Ishikawa (cell line): ENCODE measurements at regions not wholly inside any gene's neighbourhood (a gene's known extent, or its start where the extent isn't known, plus 50 kb on each side); places are given as distances from the start of the nearest gene placed in this dataset.

Source experiments
- CEBPB ChIP-seq: IDR thresholded peaks from 2 replicates; pipeline ENCODE4 v1.6.1; 2012
- CREB1 ChIP-seq: IDR thresholded peaks from 2 replicates; pipeline ENCODE4 v1.6.1; 2012; ENCODE audit warnings: low read depth
- EP300 ChIP-seq: IDR thresholded peaks from 2 replicates; pipeline ENCODE4 v1.6.1; 2012; ENCODE audit warnings: borderline replicate concordance
- FOXM1 ChIP-seq: IDR thresholded peaks from 2 replicates; pipeline ENCODE4 v1.6.1; 2012; ENCODE audit warnings: low read depth, borderline replicate concordance
- NFIC ChIP-seq: IDR thresholded peaks from 2 replicates; pipeline ENCODE4 v1.6.1; 2012
- RAD21 ChIP-seq: IDR thresholded peaks from 2 replicates; pipeline ENCODE4 v1.6.1; 2012; ENCODE audit warnings: low read depth
- TAF1 ChIP-seq: IDR thresholded peaks from 2 replicates; pipeline ENCODE4 v1.6.1; 2012; ENCODE audit warnings: low read depth, mild to moderate bottlenecking
- TCF12 ChIP-seq: IDR thresholded peaks from 2 replicates; pipeline ENCODE4 v1.6.1; 2012; ENCODE audit warnings: low read depth
- TEAD4 ChIP-seq: IDR thresholded peaks from 2 replicates; pipeline ENCODE4 v1.6.1; 2012
- YY1 ChIP-seq: IDR thresholded peaks from 2 replicates; pipeline ENCODE4 v1.6.1; 2012; ENCODE audit warnings: low read depth
- ZBTB7A ChIP-seq: IDR thresholded peaks from 2 replicates; pipeline ENCODE4 v1.6.1; 2012; ENCODE audit warnings: low read depth
- TF ChIP-seq, protein P1 (sequence below): IDR thresholded peaks from 2 replicates; pipeline ENCODE4 v1.6.1; 2012
- TF ChIP-seq, protein P2 (sequence below): IDR thresholded peaks from 2 replicates; pipeline ENCODE4 v1.6.1; 2012; ENCODE audit warnings: low read depth, mild to moderate bottlenecking

DNA sequence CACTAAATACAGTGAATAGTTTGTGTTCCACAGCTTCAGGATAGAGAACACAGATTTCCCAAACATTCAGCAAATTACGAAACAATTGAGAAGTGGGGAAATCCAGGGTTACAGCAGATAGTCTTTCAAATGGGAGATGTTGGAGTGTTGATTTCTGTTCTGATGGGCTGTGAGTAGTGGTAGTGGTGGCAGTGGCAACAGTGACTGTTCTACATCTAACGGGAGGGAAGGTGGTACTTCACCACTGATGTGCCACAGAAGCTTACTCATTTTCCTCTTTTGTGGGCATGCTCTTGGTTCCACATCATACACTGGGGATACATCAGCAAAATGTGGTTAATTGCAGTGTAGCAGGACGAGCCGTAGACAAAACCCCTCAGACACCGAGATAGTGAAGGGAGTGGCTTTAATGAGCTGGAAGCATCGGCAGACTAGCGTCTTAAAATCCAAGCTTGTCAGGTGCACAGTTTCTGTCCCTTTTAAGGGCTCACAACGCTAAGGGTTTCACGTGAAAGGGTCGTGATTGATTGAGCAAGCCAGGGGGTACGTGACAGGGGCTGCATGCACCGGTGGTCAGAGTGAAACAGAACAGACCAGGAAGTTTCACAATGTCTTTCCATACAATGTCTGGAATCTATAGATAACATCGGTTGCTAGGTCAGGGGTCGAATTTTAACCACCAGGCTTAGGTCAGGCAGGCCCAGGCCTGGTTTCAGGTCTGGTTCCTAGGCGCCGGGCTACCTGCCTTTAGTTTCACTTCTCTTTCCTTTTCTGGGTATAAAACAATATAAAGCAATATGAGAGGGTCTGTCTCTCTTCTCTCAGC lies 330.6 kb upstream of the FBXO33 start:
- TF ChIP-seq RAD21: no peak
- no peak for TF ChIP-seq EP300
- no peak for TF ChIP-seq NFIC
- TF ChIP-seq TAF1: no peak
- TF ChIP-seq, protein P1, sequence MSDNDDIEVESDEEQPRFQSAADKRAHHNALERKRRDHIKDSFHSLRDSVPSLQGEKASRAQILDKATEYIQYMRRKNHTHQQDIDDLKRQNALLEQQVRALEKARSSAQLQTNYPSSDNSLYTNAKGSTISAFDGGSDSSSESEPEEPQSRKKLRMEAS: no peak
- no peak for TF ChIP-seq YY1
- TF ChIP-seq, protein P2, sequence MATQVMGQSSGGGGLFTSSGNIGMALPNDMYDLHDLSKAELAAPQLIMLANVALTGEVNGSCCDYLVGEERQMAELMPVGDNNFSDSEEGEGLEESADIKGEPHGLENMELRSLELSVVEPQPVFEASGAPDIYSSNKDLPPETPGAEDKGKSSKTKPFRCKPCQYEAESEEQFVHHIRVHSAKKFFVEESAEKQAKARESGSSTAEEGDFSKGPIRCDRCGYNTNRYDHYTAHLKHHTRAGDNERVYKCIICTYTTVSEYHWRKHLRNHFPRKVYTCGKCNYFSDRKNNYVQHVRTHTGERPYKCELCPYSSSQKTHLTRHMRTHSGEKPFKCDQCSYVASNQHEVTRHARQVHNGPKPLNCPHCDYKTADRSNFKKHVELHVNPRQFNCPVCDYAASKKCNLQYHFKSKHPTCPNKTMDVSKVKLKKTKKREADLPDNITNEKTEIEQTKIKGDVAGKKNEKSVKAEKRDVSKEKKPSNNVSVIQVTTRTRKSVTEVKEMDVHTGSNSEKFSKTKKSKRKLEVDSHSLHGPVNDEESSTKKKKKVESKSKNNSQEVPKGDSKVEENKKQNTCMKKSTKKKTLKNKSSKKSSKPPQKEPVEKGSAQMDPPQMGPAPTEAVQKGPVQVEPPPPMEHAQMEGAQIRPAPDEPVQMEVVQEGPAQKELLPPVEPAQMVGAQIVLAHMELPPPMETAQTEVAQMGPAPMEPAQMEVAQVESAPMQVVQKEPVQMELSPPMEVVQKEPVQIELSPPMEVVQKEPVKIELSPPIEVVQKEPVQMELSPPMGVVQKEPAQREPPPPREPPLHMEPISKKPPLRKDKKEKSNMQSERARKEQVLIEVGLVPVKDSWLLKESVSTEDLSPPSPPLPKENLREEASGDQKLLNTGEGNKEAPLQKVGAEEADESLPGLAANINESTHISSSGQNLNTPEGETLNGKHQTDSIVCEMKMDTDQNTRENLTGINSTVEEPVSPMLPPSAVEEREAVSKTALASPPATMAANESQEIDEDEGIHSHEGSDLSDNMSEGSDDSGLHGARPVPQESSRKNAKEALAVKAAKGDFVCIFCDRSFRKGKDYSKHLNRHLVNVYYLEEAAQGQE: no peak
- no peak for TF ChIP-seq CREB1
- TF ChIP-seq ZBTB7A: no peak
- TF ChIP-seq CEBPB: no peak
- no peak for TF ChIP-seq TCF12
- TF ChIP-seq TEAD4: no peak
- no peak for TF ChIP-seq FOXM1
